HL-60 (cell line): ENCODE measurements at regions not wholly inside any gene's neighbourhood (a gene's known extent, or its start where the extent isn't known, plus 50 kb on each side); places are given as distances from the start of the nearest gene placed in this dataset.

Source experiments
- DNase-seq, 2 experiments: peaks; one replicate each; pipeline ENCODE4 v3.0.0-alpha.2; 2010 to 2020; ENCODE audit warnings: low read depth in 1 of 2, low spot score in 1 of 2
- H3K27ac ChIP-seq: fragments of 250-450 bp; sonication (Bioruptor Pico); replicated peaks from 2 replicates; pipeline ENCODE4 v1.5.1; 2020; ENCODE audit warnings: mild to moderate bottlenecking, moderate library complexity
- H3K27me3 ChIP-seq: fragments of 250-450 bp; sonication (Bioruptor Pico); 2 replicates; pipeline ENCODE4 v1.5.1; 2021; ENCODE audit warnings: mild to moderate bottlenecking, moderate library complexity; ENCODE audit not compliant: insufficient read depth, poor library complexity, severe bottlenecking
- H3K4me3 ChIP-seq: replicated peaks from 2 replicates; pipeline ENCODE4 v1.5.1; 2011; ENCODE audit warnings: mild to moderate bottlenecking, control low read depth, low read length; ENCODE audit not compliant: insufficient read depth
- CTCF ChIP-seq: IDR thresholded peaks from one replicate; pipeline ENCODE4 v1.5.1; 2011; ENCODE audit warnings: low read length, control low read depth, inconsistent platforms; ENCODE audit not compliant: insufficient read depth
- GABPA ChIP-seq: IDR thresholded peaks from 2 replicates; pipeline ENCODE4 v1.6.1; 2012; ENCODE audit warnings: low read depth
- POLR2AphosphoS5 ChIP-seq: IDR thresholded peaks from 2 replicates; pipeline ENCODE4 v1.6.1; 2012; ENCODE audit warnings: low read depth
- REST ChIP-seq: IDR thresholded peaks from 2 replicates; pipeline ENCODE4 v1.6.1; 2012; ENCODE audit warnings: low read depth; ENCODE audit not compliant: insufficient replicate concordance
- SPI1 ChIP-seq: IDR thresholded peaks from 2 replicates; pipeline ENCODE4 v1.6.1; 2012; ENCODE audit warnings: low read depth, mild to moderate bottlenecking, borderline replicate concordance

- Histone ChIP-seq H3K27ac (no peak overlapping the region), H3K4me3 (no peak overlapping the region), H3K27me3 (no peaks in the 10 kb centered on the region)
- no peak for TF ChIP-seq REST
- TF ChIP-seq CTCF, result no peak
- TF ChIP-seq POLR2AphosphoS5, result no peak
- TF ChIP-seq GABPA, result no peak
- TF ChIP-seq SPI1, result no peak
- no peak for DNase-seq
These were observed 177.6 kb downstream of the REEP3 start for GRCh38 chr10:63698787-63699150.

DNA sequence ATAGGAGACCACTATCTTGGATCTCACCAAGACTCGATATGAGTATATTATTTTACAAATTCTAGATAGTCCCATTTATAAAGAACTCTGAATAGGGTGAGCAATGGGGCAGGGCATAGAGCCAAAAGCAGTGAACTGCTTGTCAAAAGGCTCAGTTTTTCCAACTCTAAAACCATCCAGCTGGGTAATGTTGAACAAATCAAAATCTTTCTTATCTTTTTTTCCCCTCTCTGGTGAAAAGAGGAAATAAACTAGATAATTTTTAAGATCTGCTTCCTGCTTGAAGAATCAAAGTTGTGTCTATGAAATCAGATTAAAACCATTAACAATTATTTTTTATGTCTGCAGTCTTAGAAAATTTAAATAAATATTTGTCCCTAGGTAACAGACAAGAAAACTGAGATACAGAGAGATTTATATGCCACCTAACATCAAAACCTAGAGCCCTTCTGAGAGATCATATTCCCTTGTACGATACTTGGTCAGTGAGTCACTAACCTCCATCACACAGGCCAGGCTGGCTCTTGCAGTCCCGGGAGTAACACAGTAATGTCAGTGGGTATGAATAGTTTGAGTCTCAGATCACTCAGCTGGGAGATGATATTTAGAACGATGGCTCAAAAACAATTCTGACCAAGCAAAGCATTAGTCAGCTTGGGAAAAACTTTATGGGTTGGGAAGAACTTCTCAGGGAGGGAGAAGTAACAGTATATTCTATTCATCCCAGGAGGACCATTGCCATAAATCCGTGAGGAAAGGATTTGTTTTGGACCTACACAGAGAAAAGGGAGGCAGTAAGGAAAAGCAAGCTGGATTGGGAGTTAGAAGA lies 178.8 kb downstream of the REEP3 start:
- H3K4me3 ChIP-seq, result no peak overlapping the region
- no peaks in the 10 kb centered on the region for H3K27me3 ChIP-seq
- TF ChIP-seq SPI1 (no peak), GABPA (no peak), POLR2AphosphoS5 (no peak), REST (no peak), CTCF (no peak)
- H3K27ac ChIP-seq, result no peak overlapping the region
- no peak for DNase-seq

GRCh38 chr10:63700631-63701156 lies 179.5 kb downstream of the REEP3 start:
- DNase-seq, result no peak
- no peaks in the 10 kb centered on the region for H3K27me3 ChIP-seq
- no peak overlapping the region for H3K4me3 ChIP-seq
- TF ChIP-seq SPI1, result no peak
- no peak for TF ChIP-seq CTCF
- no peak for TF ChIP-seq POLR2AphosphoS5
- no peak for TF ChIP-seq REST
- no peak for TF ChIP-seq GABPA
- H3K27ac ChIP-seq, result no peak overlapping the region
